CD4-positive, alpha-beta T cell treated with Interleukin-4 for 4 hours (primary cell): ENCODE measurements at regions not wholly inside any gene's neighbourhood (a gene's known extent, or its start where the extent isn't known, plus 50 kb on each side); places are given as distances from the start of the nearest gene placed in this dataset.
"Not testable (repeated sequence)": the region's sequence is repeated elsewhere in the genome, so short reads cannot be mapped to it uniquely, and the experiment has no call there.

ENCODE experiments used
- DNase-seq: peaks from one replicate; pipeline ENCODE4 v3.0.0-alpha.2; 2020

- DNase-seq: no peak
Observed at GRCh38 chr14:86420131-86420530, 890.2 kb downstream of the FLRT2 start.

- no peak for DNase-seq
Observed at GRCh38 chr14:86414146-86414545, 884.2 kb downstream of the FLRT2 start.

GRCh38 chr14:86404989-86405649 is 875.2 kb downstream of the FLRT2 start:
- DNase-seq: no peak

GRCh38 chr14:86404425-86404824 is 874.5 kb downstream of the FLRT2 start:
- no peak for DNase-seq

GRCh38 chr14:86402545-86402944 is 872.6 kb downstream of the FLRT2 start:
- DNase-seq: no peak

- no peak for DNase-seq
Observed at GRCh38 chr14:86391085-86391484, 861.1 kb downstream of the FLRT2 start.

- no peak for DNase-seq
Observed at GRCh38 chr14:86388216-86388615, 858.3 kb downstream of the FLRT2 start.

GRCh38 chr14:86373886-86374285 is 843.9 kb downstream of the FLRT2 start:
- no peak for DNase-seq

GRCh38 chr14:86372402-86372801 is 842.5 kb downstream of the FLRT2 start:
- no peak for DNase-seq

- DNase-seq: no peak
Observed at GRCh38 chr14:86364634-86365033, 834.7 kb downstream of the FLRT2 start.

- DNase-seq: no peak
Observed at GRCh38 chr14:86363576-86363975, 833.6 kb downstream of the FLRT2 start.

- no peak for DNase-seq
Observed at GRCh38 chr14:86363047-86363446, 833.1 kb downstream of the FLRT2 start.

- DNase-seq: no peak
Observed at GRCh38 chr14:86357876-86358275, 827.9 kb downstream of the FLRT2 start.

GRCh38 chr14:86357119-86357518 is 827.2 kb downstream of the FLRT2 start:
- DNase-seq: no peak

GRCh38 chr14:86346818-86347384 is 817.0 kb downstream of the FLRT2 start:
- no peak for DNase-seq

- no peak for DNase-seq
Observed at GRCh38 chr14:86334355-86334754, 804.4 kb downstream of the FLRT2 start.

- DNase-seq: no peak
Observed at GRCh38 chr14:86333493-86333892, 803.5 kb downstream of the FLRT2 start.

- DNase-seq: no peak
Observed at GRCh38 chr14:86331341-86331740, 801.4 kb downstream of the FLRT2 start.

- no peak for DNase-seq
Observed at GRCh38 chr14:86321151-86321550, 791.2 kb downstream of the FLRT2 start.

GRCh38 chr14:86312154-86312665 is 782.3 kb downstream of the FLRT2 start:
- not testable (repeated sequence) for DNase-seq

- DNase-seq: no peak
Observed at GRCh38 chr14:86311151-86311550, 781.2 kb downstream of the FLRT2 start.

GRCh38 chr14:86310611-86311010 is 780.7 kb downstream of the FLRT2 start:
- no peak for DNase-seq

- DNase-seq: no peak
Observed at GRCh38 chr14:86310148-86310547, 780.2 kb downstream of the FLRT2 start.

- DNase-seq: no peak
Observed at GRCh38 chr14:86305058-86305457, 775.1 kb downstream of the FLRT2 start.

GRCh38 chr14:86299994-86300393 is 770.0 kb downstream of the FLRT2 start:
- no peak for DNase-seq
